ENCODE measurements at regions not wholly inside any gene's neighbourhood (a gene's known extent, or its start where the extent isn't known, plus 50 kb on each side); places are given as distances from the start of the nearest gene placed in this dataset.

DNA sequence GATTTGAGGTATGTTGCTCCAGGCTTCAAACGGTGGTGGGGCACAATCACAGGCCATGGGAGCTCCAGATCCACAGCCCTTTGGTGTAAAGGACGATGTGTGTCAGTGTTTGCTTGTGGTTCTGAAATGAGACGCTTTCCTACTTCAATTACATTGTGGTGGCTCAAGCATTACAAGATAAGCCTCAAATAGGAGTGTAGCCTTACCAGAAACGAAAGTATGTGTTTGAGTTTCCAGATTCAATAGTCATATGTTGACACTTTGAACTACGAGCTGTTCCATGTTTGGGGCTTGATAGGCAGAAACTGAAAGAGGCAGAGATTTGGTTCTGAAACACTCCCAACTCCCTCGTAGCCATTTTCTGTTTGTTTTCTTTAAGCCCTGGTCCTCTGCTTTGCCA is 187.1 kb downstream of the MYLK4 start:
- in situ Hi-C loops (cut with HindIII; ENCODE audit: low sequenced_read_pairs), result no loop called here

DNA sequence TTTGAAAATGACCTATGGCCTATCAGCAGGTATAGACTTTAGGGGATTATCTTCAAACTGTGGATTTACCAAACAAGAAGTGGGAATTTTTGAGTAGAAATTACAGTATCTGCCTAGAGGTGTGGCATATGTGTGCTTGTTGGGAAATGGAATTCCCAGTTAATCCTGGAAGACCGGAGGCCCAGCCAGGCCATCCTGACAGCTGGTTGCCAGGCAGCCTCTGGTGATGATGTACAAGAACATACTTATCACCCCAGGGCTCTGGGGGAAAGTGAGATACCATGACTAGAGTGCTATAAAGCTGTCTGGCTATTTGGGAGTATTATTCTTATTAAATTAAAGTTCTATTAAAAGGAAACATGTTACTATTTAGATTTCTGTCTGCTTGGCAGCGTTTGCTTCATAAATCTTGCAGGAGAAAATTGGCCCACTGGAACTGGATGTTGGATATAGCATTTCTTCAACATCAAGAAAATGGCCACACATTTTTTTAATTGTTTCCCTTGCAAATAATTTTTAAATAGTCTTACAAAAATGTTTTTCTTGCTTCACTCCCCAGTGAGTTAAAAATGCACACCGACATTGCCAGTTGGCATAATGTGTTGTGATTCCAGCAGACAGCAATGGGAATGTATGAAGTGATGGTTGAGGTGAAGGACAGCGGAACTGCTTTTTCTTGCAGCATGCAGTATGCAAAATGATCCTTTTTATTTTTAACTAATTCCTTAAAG is 187.8 kb downstream of the MYLK4 start:
- in situ Hi-C loops (cut with HindIII; ENCODE audit: low sequenced_read_pairs), result no loop called here

DNA sequence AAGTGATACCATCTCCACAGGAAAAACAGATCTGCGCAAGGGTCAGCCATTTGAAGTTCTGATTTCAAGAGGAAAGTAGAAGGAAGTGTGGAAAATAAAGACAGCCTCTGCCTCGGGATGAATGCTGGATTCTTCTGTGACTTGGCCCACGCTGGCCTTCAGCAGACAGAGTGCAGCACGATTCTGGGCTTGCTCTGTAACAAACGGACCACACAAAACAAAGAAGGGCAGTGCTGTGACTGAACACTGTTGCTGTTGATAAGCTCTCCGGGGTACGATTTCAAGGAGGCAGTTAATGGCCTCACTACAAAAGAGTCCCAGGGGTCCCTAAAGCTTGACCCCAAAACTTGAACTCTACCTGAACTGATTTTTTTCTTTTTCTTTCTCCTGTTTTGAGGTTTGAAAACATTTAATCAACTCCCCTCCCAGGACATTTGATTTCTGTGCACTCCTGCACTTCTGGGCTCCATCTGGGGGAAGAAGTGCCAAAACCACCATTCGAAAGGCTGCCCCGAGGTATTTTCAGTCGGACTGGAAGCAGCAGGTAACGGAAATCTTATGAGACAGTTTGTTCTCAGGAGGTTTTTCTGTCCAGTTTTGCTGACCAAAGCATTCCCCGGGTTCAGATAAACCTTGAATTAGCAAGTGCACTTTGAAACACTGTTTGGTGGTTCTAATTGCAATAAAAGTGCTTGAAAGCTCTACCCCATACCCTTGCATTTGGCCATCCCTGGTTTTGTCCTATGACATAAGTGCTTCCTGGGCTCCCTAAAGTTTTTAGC is 189.6 kb downstream of the MYLK4 start:
- in situ Hi-C loops (cut with HindIII; ENCODE audit: low sequenced_read_pairs), result no loop called here

DNA sequence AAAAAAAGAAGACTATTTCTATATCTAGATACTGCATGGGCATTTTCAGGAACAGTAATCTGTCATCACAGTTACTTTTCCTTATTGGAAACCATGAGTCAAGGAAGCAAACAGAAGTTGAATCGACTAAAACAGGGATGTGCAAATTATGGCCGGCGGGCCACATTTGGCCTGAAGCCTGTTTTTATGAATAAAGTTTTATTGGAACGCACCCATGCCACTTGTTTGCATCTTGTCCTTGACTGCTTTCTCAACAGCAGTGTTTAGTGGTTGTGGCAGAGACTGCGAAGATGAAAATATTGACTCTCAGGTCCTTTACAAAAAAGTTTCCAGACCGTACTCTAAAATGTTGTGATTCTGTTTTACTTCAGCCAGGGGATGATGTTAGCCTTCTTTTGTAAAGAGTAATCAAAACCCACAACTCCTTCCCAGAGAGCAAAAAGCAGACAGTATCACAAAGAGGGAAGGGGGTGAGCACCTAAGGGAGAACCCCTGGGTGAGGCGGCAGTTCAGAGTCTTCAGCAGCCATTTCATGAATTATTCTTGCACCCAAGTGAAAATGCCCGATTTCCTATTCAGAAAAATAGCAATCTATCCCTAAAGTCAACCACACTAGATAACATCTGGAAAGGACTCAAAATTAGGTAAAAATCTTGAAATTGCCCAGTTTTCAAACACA is 190.4 kb downstream of the MYLK4 start:
- in situ Hi-C loops (cut with HindIII; ENCODE audit: low sequenced_read_pairs), result no loop called here

DNA sequence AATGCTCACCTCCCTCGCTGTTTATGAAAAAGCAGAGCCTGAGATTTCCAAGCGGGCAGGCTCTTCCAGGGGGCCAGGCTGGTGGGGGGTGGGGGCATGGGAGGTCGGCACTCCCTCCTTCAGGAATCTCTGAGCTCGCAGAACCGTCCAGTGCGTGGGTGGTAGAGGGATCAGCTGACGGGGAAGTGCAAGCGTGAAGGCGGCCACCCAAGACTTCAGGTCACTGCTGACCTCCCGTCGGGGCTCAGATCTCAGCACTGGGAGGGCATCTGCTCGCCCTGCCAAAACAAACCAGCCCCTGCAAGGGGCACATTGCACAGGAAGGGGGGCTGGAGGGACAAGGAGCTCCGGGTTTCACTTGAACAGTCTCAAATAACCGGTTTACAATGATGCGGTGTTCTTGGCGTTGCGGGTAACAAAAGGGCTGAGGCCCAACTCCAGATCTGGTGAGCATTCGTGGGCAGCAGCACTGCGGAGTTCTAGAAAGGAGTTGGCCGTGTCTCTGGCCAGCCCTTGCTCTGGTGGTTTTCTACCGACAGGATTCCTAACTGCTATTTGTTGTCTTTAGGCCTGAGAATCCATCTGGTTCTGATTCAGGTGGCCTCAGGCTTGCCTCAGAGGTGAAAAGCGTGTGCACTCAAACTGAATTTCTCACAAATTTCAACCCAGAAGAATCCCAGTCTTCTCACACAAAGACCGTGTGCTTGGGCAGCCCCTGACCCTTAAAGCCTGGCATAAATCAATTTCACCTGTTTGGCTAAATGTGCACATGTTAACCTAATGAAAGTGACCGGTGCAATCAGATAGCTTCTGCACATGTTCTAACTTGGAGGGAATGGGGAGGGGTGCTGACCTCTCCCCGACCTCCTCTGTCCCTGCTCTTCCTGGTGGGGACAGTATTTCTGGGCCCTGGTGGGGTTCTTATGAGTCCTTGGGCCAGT is 191.6 kb downstream of the MYLK4 start:
- in situ Hi-C loops (cut with HindIII; ENCODE audit: low sequenced_read_pairs), result no loop called here

DNA sequence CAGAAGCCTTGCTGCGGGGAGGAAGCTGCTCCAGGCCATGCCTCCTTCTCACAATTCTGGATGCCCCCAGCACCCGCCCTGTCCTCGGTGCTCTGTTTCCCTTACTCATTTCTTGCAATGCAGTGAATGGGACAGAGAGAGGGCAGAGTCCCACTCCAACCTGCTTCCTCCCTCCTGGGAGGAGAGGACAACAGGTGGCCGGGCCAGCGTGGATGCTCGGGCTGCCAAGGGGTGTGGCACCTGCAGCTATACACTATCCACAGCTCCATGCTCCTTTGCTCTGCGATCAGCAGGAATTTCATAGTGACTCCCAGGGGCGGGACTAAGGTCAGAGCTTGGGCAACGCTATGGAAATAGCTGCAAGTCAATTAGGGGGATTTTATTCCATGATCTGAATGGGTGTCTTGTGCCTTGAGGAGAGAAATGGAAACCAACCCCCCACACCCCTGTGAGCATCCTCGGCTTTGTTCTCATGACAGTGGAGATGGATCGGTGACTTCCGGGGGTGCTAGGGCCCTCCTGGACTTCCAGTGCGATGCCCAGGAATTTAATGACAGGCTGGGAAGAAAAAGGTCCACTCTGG is 192.5 kb downstream of the MYLK4 start:
- in situ Hi-C loops (cut with HindIII; ENCODE audit: low sequenced_read_pairs), result no loop called here

DNA sequence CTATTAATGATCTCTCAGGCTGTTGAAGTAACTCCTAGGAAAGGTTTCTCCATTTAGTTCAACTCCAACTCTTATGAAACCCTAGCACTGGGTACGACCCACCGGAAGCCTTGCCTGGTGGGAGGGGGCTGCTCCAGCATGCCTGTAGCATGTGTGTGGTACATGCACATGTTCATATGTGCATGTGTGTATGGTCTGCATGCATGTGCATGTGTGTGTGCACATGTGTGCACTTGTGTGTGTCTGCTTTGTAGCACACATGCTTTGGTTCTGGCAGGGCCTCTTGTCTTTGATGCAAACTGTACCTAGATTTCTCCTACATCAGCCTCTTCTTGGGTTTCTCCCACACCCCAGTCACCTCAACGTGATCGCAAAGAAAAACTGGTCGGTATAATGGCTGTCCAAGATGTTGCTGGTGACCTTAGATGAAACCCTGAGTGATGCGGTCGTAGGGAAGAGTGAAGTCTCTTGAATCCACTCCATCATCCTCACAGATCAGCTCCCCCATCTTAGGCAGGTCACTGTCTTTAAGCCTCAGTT is 193.5 kb downstream of the MYLK4 start:
- in situ Hi-C loops (cut with HindIII; ENCODE audit: low sequenced_read_pairs), result no loop called here

DNA sequence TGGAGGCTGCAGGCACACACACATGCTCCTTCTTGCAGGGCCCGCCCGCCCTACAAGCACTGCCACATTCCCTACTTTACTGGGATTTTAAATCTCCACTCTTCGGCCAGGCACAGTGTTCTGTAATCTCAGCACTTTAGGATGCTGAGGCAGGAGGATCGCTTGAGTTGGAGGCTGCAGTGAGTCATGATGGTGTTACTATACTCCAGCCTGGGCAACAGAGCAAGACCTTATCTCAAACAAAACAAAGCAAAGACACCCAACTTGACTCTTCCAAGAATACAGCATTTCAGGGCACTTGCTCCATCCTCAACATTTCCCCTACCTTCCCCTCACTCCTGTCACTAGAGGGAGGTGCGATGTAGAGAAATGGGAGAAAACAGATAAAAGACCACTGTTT is 194.0 kb downstream of the MYLK4 start:
- in situ Hi-C loops (cut with HindIII; ENCODE audit: low sequenced_read_pairs), result no loop called here

DNA sequence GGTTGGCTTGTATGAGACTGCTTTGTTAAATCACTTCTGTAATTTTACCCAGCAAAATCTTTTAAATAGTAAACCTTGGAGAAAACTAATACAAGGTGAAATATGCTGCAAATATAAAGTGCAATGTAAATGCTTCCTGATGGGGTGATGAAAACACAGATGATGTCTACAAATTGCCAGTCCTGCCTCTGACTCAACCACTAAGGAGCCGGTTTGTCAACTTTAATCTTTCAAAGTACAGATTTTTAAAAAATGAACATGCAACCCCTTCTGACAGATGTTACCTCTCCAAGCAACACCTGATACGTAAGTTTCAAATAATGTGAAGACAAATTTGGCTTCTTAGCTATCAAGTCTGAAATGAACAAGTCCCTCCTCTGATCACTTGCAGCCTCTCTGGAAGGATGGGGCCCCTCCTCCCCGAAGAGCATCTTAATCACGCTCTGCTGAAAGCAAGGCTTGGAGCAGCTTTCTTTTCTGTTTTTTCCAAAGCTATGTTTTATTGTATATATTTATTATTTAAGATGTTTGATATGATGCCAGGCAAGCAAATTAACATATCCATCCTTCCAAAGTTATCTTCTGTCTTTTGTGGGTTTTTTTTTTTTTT is 196.0 kb downstream of the MYLK4 start:
- in situ Hi-C loops (cut with HindIII; ENCODE audit: low sequenced_read_pairs), result no loop called here

DNA sequence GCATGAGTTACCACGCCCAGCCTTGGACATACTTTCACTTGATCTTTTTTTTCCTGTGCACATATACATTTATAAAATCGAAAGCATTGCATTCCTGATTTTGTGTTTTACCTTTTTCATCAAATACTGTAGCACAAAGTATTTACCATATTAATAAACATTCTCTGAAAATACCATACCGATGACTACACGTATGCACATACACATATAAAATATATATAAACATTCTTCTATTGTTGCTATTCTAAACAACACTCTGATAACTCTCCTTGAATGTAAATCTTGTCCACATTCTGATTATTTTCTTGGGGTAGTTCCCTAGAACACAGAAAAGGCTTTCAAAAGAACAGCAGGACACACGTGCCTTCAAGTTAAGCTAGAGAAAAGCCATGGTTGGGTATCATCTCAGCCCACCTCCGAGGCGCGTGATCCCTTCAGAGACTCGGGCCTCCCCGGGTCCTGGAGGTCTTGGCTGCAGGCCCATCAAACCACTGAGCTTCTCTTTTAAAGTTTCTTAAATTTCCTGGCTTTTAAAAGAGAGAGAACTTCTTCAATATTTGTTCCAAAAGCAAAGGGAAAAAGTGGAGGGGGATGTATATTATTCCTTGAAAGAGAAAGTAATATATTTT is 198.1 kb downstream of the MYLK4 start:
- in situ Hi-C loops (cut with HindIII; ENCODE audit: low sequenced_read_pairs), result no loop called here

DNA sequence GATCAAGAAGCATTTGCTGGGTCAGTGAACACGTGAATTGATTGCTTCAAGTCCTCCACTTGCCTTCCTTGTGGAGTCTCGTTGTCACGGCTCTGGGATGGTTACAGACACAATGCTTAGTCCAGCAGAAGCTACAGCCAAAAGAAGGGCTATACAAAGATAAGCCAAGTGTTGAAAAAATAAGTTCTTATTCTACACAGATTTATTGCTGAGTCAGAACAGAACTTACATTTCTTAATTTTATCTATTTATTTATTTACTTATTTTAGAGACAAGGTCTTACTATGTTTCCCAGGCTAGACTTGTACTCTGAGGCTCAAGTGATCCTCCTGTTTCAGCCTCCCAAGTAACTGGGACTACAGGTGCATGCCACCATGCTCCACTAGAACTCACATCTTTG is 199.0 kb downstream of the MYLK4 start:
- in situ Hi-C loops (cut with HindIII; ENCODE audit: low sequenced_read_pairs), result no loop called here

DNA sequence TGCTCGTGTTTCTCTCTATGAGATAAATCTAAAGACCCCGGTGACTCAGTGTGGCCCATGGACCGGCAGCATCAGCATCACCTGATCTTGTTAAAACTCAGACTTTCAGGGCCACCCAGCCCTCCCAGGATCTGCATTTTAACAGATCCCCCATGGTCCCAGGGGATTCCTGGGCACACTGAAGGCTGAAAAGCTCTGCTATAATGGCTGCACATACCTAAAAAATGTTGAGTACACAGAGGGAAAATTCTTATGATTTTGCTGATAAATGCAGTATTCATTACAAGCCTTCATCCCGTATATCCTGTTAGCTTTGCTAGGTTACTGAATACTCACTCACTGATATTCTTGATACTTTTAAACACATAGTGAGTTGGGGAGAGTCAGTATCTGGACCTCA is 200.5 kb downstream of the MYLK4 start:
- in situ Hi-C loops (cut with HindIII; ENCODE audit: low sequenced_read_pairs), result no loop called here

DNA sequence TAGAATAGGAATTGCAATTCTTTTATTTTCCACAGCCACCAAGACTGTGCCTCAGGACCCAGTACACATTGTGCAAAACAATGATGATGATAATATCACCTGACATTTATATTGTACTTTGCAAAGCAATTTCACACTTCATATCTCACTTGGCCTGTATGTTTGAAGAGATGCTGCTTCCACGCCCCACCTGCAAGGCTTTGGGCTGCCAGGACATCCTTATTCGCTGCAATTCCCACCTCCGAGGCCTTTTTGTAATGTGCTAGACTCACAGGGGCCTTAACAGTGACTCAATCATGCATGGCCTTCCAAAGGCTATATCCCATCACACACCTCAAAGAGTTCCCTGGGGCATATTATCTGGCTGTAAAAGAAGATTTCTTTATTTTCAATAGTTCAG is 200.9 kb downstream of the MYLK4 start:
- in situ Hi-C loops (cut with HindIII; ENCODE audit: low sequenced_read_pairs), result no loop called here

DNA sequence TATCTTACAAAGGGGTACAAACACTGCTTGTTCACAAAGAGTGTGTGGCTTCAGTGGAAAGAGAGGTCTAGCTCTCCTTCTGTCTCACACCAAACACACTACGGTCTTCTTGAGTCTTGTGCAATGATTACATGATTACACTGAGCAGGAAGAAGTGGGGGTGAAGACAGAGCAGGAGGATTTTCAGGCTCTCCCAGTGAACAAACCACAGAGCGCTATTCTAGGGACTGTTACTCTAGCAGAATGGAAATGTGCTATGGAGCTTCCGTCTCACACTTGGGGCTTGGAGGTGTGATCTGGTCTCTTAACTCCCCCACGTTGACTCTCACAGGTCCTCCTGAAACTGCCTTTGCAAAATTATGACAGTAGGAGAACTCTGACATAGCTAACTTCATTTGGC is 203.4 kb downstream of the MYLK4 start:
- in situ Hi-C loops (cut with HindIII; ENCODE audit: low sequenced_read_pairs), result no loop called here

DNA sequence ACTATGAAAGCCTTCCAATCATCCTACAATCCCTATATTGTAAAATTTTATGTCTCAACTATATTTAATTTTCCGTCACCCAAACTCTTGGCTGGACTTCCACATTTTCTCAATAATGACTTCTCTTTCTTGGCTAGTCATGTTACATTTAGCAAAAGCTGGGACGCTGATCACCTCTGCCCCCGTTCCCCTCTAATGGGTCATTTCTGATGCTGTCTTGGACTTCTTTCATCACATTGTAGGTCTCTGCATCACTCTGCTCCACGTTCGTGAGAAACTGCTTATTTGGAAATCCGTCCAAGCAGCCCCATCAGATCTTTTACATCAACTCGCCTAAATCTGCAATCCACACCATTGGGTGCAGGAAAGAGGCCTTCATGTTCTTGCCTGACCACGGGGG is 203.8 kb downstream of the MYLK4 start:
- in situ Hi-C loops (cut with HindIII; ENCODE audit: low sequenced_read_pairs), result no loop called here

DNA sequence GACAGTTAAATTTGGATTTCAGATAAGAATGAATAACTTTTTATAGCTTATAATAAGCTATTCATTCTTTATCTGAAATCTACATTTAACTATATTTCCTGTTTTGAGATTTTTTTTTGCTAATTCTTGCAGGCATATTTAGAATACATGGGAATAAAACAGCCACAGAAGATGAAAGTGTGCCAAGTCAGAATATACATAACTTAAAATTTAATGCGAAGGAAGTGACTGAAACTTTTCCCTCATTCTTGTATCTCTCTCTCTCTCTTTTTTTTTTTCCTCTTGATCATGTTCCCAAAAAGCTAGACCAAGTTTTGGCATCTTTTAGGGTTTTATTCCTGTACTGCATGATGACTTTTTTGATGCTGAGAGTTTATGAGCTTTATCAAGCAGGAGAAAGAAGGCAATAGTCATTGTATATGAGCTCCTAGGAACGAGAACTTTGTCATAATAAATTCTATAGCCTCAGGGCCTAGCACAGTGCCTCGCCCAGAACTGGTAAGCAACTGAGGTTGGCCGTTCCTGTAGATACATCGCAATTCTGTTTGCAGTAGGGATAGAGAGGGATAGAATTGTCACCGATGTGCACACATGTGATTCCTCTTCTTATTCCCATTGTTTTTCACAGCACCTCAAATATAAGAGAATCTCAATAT is 205.2 kb downstream of the MYLK4 start:
- in situ Hi-C loops (cut with HindIII; ENCODE audit: low sequenced_read_pairs), result no loop called here

DNA sequence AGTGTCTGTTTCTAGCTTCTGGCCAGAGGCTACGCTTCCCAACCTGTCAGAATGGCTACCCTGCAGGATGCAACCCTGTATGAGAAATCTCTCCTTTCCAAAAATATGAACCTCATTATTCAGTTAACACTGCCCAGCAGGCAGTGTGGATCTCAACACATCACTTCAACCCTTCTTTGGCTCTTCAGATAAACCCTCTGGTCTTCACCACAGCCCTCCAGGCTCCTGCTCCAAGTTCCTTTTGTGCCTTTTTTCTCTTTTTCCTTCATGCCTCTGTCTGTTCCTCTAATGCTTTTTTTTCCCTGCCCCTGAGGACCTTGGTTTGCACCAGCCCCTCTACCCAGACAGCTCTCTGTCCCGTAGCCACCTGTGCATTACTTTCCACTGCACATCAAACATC is 207.4 kb downstream of the MYLK4 start:
- in situ Hi-C loops (cut with HindIII; ENCODE audit: low sequenced_read_pairs), result no loop called here

DNA sequence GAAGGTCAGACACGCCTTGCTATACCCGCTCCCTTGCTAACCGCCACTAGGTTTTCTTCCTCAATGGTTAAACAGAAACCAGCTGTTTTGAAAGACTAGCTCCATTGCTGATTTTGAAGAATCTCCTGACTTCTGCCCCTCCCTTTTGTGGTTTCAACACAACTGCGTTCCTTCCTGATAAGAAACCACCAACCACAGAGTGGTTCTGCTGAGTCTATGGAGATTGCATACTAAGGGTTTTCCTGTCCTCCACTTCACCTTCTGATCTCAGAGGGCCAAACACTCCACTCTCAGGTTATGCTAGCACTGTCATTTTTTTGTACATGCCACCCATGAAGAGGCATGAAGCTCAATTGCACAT is 207.9 kb downstream of the MYLK4 start:
- in situ Hi-C loops (cut with HindIII; ENCODE audit: low sequenced_read_pairs), result no loop called here

Measured in DLD1 (cell line).